GOT3 (cell line): ENCODE measurements at regions not wholly inside any gene's neighbourhood (a gene's known extent, or its start where the extent isn't known, plus 50 kb on each side); places are given as distances from the start of the nearest gene placed in this dataset.

Source experiments
- DNase-seq: peaks from one replicate; lab custom pipeline; 2025; ENCODE audit warnings: mixed read lengths; lab: John Stamatoyannopoulos, UW

DNA sequence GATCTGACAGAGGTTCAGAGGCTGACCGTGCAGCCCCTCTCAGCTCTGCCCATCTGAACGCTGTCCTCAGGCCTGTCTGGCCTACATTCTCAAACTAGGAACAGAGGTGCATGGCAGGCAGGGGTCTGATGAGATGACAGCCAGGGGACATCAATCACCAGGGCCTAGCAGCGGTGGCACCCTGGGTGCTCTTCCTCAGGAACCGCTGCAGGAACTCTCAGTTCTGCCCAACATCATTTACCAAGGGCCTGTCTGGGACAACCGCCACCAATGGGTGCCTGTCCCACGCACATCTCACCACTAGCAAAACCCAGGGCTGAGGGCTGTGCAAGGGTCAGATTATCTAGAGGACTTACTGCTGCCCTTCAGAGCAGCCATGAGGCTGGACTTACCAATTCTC lies 245.7 kb downstream of the TOMM20 start:
- DNase-seq: no peak

DNA sequence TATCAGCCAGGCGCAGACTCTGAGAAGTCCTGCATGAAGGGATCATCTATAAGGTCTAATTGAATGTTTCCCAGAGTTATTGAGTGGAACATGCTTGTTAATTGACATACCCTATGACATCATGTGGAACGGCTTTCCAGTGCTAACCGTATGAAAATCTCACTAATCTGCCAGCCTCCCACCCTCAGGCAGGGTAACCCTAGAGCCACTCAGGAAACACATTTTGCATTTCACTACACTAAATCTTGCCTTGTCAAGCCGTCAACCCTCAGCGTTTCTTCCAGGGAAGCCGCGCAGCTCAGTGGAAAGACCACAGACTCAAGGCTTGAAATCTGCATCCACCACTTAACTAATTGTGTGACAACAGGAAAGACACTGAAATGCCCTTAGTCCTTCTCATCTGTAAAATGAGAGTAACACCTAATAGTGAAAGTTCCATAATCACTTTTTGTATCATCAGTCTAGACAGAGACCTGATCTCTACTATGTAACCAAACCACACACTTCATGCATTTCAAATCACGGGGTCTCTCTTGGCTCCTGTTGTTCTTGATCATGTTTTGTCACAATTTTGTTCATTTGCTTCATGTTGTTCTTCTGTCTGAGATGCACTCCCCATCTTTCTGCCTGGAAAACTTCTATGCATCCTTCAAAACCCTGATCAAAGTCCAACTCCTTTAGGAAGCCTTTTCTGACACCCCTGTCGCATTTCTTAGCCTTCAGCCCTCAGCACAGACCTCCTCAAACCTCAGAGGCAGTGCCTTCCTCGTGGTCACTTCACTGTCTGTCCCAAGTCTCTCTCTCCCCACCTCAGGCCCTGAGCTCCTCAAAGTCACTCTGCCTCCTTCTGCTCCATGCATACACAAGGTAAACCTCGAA lies 246.5 kb downstream of the TOMM20 start:
- DNase-seq: no peak

DNA sequence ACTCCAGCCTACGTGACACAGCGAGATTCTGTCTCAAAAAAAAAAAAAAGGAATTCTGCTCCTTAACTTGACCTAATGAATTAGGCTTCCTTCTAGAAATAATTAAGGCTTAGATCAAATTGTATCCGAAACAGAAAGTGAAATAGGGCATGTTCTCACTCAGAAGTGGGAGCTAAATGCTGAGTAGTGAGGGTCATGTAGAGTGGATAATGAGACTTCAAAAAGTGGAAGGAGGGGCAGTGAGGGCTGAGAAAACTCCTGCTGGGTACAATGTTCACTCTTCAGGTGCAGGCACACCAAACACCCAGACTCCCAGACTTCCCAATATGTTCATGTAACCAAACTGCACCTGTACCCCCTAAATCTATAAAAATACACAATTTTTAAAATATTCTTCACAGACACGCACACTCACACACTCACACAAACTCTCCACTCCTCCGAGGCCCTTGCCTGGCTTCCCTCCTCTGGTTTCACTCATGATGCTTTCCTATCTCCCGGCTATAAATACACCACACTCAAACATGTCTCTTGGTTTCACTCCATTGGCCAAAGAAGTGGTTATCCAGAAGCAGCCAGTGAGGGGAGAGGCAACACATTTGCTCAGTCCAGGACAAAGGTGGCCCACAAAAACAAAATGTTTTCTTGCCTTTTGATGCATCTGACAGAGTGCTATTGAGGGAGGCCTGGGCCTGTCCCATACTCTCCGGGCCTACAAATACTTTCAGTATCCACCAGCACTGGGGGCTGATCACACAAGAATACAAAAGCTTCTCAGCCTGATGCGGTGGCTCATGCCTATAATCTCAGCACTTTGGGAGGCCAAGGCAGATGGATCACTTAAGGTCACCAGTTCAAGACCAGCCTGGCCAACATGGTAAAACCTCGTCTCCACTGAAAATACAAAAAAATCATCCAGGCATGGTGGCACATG lies 249.2 kb downstream of the TOMM20 start:
- no peak for DNase-seq

DNA sequence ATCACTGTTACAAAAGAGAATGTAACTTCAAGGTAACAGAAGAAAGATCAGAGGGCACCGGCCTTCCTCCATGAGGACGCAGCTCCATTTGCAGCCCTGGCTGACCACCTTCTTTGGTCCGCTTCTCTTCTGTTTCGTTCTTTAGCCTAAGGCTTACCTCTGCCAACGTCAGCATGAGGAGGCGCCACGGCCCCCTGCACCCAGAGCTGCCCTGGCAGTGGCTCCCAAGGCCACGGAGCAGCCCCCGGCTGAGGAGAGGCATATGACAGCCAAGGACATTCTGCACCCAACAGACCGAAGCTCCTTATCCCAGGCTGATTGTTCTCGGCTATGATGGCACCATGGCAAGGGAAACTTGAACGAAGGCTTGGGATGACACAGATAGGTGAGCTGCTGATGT lies 250.3 kb downstream of the TOMM20 start:
- no peak for DNase-seq

DNA sequence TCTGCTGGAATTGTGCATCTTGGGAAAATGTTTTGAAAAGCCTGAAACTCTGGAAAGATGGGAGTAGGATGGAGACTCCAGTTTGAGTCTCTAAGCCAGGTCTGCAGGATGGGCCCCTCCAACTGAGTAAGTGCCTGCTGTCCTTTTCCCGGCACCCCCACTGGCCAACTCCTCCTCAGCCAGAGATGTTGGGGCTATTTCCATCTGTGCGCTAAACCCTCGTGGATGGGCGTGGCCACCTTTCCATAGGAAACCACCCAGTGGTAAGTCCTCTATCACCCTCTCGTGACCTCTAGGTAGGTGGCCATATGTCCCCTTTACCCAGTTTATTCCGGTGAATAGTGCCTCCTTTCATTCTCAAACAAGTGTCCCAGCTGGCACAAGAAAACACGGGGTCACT lies 250.9 kb downstream of the TOMM20 start:
- DNase-seq: no peak

DNA sequence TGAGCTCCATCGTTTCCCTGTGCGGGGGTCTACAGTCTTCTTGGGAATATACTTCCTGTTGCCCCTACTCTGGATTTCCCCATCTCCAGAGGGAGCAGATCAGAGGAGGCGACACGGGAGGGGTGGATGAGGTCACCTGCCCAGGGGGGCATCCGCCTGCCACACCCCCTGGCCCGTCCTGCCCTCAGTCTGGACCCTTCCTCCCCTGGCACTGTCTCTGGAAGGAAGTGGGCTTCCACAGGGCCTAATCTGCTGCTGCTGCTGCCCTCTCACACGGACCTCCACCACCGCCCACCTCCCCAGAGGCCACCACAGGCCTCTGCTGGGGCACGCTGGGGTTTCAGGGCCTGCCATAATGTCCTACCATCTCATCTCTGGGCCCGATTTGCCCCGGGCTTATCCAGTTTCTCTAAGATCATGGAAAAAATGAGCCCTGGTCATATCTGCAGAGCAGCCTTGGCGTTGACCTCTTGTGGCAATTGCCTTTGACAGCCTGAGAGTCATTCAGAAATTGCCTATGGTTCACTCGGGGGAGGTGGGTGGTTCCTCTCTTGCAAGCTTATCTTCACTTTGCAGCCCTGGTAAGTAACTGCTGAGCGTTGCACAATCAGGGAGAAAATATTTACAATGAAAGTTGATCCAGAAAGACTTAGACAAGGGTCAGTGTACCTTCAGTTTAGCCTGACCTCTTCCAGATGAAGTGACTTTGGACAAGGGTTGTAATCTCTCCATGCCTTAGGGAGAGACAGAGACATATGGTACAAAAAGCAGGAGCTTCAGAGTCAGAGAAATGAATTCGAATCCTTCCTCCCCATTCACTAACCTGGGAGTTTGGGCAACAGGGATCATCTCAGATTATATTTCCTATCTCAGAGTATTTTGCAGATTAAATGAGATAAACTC lies 252.4 kb downstream of the TOMM20 start:
- no peak for DNase-seq

DNA sequence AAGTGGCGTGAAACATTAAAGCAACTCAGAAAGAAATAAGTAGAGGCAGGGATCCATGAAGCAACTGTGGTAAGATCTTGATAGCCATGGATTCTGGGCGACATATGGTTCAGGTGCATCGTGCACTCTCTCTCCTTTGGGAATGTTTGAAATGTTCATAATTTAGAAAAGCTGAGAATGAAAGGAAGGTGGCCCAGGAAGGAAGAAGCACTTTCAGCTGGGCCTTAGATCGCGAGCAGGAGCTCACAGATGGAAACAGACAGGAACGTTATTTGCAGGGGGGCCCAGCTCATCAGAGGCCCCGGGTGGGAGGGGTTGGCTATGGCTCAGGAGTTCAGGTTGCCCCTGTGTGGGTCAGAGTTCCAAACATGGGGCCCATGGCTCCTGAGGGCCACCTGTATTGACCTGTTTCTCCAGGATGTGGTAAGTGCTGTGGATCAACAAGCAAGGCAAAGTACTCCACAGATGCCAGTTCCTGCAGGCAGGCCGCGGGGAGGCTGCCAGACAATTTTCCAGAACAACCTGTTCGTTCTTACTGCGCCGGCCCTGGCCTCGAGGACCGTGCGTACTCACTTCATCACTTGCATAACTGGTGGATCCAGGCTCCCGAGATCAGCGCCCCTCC lies 253.2 kb downstream of the TOMM20 start:
- no peak for DNase-seq

DNA sequence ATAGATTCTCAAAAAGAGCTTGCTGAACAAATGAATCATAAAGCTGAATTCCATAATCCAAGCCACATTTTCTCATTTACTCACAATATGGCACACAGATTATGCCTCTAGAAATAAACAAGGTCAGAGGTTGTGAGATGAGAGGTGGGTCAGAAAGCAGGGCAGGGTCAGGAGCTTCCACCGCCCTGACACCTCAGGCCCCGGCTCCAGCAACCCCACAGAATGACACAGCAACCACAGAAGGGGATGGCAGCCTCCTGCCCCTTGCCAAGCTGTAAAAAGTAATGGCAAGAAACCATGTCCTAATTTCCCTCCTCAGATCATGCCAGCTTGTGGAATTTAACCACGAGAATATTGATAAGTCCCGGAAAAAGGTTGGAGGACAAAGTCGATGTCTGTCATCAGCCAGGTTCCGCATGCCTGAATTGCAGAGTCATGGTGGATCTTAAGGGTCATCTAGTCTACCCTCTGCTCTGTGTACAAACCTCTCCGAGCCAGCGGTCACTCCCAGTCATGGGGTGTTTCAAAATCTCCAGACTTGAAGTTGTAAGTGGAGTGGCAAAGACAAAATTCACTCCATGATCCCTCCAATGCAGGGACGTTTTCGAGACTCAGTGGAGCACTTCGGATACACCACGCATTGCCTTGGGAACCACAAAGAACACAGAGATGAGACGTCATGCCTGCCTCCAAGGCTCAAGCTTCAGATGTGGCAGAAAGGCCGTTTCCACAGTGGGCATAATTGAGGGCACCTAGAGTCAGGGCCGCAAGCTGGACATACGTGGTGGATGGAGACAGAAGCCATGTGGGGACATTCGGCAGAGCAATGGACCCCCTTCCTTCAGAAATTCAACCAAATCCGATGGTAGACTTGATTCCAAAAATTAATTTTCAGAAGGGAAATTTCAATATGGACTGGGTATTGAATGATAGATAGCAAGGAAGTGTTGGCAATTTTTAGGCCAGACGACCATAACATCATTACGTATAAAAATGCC lies 254.0 kb downstream of the TOMM20 start:
- DNase-seq: peak; percentile 46

DNA sequence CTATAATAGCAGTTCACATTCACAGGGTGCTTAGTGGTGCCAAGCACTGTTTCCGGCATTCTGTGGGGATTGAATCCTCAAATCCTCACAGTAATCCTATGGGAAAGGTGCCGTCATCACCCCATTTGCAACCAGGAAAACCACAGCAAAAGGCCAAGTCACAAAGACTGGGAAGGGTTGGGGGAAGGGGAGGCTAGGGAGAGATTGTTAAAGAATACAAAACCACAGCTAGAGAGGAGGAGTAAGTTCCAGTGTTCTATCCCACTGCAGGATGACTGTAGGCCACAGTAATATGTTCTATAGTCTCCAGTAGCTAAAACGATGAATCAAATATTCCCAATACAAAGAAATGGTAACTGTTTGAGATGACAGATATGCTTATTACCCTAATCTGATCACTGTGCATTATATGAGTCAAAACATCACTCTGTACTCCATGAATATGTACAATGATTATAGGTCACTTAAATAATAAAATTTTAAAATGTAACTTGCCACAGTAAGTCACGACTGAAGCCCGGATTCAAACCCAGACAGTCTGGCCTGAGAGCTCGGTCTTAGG lies 256.8 kb downstream of the TOMM20 start:
- no peak for DNase-seq

DNA sequence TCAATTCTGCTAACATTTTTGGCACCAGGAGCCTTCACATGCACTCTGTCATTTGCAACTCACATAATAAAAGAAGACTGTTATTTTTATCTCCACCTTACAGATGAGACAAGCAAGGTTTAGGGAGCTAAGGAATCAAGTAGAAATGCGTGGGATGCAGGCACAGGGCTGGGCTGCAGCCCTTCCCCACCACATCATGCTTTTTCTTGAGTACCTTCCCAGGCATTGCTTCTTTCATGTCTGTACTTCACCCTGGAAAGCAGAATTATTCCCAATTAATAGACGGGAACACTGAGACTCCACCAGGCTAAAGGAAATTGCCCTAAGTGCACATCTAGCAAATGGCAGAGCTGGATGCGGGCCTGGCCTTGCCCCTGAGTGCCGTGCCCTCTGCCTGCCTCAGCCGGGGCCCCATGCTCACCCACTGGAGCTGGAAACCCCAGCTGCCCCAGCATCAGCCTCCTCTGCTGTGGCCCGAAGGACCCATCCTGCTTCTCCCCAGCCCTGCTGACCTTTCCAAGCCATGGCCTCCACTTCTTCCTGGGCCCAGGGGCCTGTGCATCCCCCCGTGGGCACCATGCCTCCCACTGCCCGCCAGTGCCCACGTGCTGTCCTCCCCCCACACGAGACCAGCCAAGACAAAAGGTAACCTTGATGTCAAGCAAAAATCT lies 257.5 kb downstream of the TOMM20 start:
- no peak for DNase-seq

DNA sequence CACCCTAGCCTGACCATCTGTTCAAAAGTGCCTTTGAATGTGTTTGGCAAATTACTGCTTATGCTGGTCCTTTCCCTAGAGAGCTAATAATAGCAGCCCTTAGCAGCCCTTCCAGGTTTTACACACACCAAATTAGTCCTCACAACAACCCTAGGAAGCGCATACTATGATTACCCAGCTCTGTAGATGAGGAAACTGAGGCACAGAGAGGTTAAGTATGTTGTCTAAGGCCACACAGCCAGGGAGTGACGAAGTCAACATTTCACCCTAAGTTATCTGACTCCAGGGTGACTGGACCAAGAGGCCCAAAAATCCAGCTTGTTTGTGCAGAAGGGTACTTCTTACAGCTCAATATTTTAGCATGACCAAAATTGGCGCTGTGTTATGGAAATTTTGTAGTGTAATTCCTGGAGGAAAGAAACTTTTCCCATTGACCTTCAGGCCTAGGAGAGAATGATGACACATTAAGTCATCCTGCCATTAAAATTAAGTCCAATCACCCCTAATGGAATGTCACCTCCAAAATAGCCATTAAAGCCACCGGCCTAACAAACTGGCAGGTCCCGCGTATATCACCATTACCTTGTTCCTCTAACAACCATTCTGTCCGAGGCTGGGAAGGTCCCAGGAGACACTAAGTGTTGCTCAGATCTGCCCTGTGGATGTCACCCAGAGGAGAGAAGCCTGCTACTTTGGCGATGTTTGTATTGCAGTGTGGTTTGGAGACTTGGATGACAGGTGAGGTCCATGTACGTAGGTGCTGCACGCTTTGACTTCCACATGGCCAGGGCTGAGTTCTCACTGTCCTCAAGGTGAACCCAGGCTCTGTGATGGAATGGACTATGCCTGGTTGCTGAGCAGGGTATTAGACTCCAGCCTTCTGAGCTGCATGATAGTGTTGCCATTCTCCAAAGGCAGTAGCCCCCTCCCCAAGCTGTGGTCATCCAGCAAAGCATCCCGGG lies 258.3 kb downstream of the TOMM20 start:
- no peak for DNase-seq

DNA sequence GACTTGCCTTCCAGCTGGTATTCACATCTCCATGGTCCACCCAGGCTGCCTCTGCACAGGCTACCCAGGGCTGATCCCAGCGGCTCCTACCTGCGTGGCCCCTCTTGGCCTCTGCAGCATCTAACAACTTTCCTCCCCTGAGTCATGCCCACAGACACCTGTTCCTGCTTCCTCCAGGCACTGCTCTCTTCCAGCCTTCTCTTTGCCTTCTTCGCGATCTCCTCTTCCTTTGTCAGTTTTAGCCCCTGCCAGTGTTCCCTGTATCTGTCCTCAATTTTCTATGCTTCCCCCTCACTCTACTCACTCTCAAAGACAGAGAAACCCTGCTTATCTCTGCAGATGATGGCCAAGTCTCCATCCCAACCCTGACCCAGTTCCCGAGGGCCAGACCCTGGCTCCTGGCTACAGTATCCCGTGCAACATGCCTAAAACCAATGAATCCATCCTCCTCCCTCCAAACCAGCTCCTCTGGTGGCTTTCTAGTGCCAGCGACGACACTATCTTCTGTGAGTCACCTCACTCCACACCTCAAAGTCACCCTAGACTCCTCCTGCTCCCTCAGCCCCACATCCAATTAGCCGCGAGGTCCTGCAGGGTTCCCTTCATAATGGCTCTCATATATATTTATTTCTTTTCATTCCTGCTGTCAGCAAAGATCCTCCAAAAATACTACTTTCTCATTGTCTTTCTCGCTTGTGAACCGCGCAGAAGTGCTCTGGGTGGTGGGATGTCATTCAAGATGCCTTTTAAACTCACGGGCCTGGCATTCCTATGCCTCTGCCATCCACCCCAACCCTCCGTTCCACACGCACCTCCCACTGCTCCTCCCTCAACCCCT lies 259.2 kb downstream of the TOMM20 start:
- no peak for DNase-seq

DNA sequence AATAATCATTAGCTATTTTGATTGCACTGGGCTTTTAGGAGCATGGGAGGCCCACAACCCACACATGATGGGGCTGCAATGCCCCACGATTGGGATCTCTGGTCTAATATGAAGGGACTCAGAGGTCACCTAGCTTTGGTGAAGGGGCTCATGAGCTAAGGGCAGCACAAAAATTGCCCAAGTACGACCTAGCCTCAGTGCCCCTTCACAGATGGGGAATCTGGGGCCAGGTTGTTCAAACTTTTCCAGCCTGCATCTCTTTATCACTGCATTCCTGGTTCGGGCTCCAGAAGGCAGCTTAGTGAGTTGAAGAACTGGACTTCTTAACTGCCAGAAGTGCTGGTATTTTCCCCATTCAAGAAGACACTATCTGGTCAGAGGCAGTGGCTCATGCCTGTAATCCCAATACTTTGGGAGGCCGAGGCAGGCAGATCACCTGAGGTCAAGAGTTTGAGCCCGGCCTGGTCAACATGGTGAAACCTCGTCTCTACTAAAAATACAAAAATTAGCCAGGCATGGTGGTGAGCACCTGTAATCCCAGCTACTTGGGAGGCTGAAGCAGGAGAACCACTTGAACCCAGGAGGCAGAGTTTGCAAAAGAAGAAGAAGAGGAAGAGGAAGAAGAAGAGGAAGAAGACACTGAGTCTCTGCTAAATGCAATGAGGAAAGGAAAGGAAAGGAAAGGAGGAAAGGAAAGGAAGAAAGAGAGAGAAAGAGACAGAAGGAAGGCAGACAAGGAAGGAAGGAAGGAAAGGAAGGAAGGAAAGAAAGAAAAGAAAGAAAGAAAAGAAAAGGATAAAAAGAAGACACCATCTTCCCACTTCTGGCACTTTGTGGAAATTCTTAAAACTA lies 258.5 kb upstream of the IRF2BP2 start:
- DNase-seq: no peak

DNA sequence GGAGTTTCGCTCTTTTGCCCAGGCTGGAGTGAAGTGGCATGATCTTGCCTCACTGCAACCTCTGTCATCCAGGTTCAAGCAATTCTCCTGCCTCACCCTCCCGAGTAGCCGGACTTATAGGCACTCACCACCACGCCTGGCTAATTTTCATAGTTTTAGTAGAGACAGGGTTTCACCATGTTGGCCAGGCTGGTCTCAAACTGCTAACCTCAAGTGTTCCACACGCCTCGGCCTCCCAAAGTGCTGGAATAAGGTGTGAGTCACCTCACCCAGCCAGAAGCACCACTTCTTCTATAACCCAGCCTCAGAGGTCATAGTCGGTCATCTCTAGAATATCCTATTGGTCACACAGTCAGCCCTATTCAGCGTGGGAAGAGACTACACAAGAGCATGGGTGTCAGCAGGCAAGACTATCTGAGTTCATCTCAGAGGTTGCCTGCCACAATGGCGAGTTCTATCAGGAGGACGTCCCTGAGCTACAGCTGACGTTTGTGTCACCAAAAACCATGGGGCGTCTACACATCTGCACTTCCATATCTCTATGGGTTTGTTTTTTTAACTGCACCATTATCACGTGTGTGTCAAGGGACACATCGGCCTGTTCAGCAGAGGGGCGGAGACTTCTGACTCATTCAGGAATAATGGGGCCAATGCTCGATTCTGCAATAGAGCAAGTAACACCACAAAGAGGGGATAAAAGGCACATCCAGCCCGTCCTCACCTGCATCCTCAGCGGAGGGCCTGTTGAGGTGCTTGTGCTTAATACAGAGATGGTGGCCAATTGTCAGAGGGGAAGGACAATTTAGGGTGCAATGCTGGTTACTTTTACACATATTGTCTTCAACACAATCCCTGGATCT lies 256.3 kb upstream of the IRF2BP2 start:
- no peak for DNase-seq
